Kidney (tissue), 13 donors: ENCODE measurements at regions not wholly inside any gene's neighbourhood (a gene's known extent, or its start where the extent isn't known, plus 50 kb on each side); places are given as distances from the start of the nearest gene placed in this dataset.

Source experiments
- DNase-seq, 5 donors: peaks; one replicate each; pipeline ENCODE4 v3.0.0-alpha.2; 2013 to 2020
- FAIRE-seq: peaks from 2 replicates; lab custom pipeline; 2012; peaks lifted over from hg19 to GRCh38; lab: Jason Lieb, UNC
- H3K27ac ChIP-seq, 2 donors: one replicate each; pipeline ENCODE4 v1.7.0; 2013; ENCODE audit warnings: low read depth in 2 of 2, low read length in 2 of 2, inconsistent platforms in 1 of 2
- H3K27me3 ChIP-seq: one replicate; pipeline ENCODE4 v1.7.1; 2013; ENCODE audit warnings: low read length, inconsistent platforms; ENCODE audit not compliant: control insufficient read depth, insufficient read depth
- H3K36me3 ChIP-seq, 3 donors: one replicate each; pipeline versions ENCODE4 v1.7.0 to v1.7.1; 2013; ENCODE audit warnings: low read length in 3 of 3, control low read depth in 1 of 3, inconsistent platforms in 1 of 3; ENCODE audit not compliant: insufficient read depth in 3 of 3, control insufficient read depth in 2 of 3
- H3K4me1 ChIP-seq, 3 donors: one replicate each; pipeline versions ENCODE4 v1.7.0 to v1.7.1; 2013; ENCODE audit warnings: low read length in 3 of 3, inconsistent platforms in 1 of 3, low read depth in 1 of 3; ENCODE audit not compliant: control insufficient read depth in 2 of 3, insufficient read depth in 2 of 3
- H3K4me3 ChIP-seq, 3 donors: one replicate each; pipeline versions ENCODE4 v1.7.0 to v1.8.1; 2013; ENCODE audit warnings: low read length in 3 of 3, control low read depth in 1 of 3, inconsistent platforms in 1 of 3
- H3K9ac ChIP-seq, 3 donors: one replicate each; pipeline versions ENCODE4 v1.7.0 to v1.7.1; 2013; ENCODE audit warnings: low read length in 3 of 3, control low read depth in 1 of 3, inconsistent platforms in 1 of 3
- H3K9me3 ChIP-seq, 3 donors: one replicate each; pipeline versions ENCODE4 v1.7.0 to v1.7.1; 2013; ENCODE audit warnings: low read length in 3 of 3, control low read depth in 1 of 3, inconsistent platforms in 1 of 3; ENCODE audit not compliant: control insufficient read depth in 2 of 3, insufficient read depth in 1 of 3
- CTCF ChIP-seq: IDR thresholded peaks from 3 replicates; pipeline ENCODE4 v1.5.1; 2012; ENCODE audit warnings: mild to moderate bottlenecking, moderate library complexity, borderline replicate concordance; ENCODE audit not compliant: insufficient read depth; ENCODE audit errors: extremely low read depth
- intact Hi-C: fragments of 100-400 bp; cut with DNase I; formaldehyde crosslinking; loops from one replicate; pipeline ENCODE4 v1.11.1; 2022
- donor health status: control.
- donor health status: control.
- donor health status: control.
- donor health status: control.
- donor health status: control.
- donor health status: DM: yes; HTN: yes; CAD: no.
- donor health status: Normal renal cell carcinoma (clear cell type).

- no peak for DNase-seq
- no peak overlapping the region for H3K9ac ChIP-seq
- intact Hi-C loops = no loop called here
- no peak for FAIRE-seq
- no peak for TF ChIP-seq CTCF
- H3K27me3 ChIP-seq = no peaks in the 10 kb centered on the region
- no peak overlapping the region for H3K4me3 ChIP-seq
- no peaks in the 10 kb centered on the region for H3K9me3 ChIP-seq
- H3K4me1 ChIP-seq = no peaks in the 10 kb centered on the region
- no peaks in the 10 kb centered on the region for H3K36me3 ChIP-seq
- no peak overlapping the region for H3K27ac ChIP-seq
Observed at GRCh38 chr2:164285576-164285975, 335.7 kb downstream of the GRB14 start.

GRCh38 chr2:164281896-164282295 lies 339.4 kb downstream of the GRB14 start:
- Histone ChIP-seq H3K27me3 (no peaks in the 10 kb centered on the region), H3K9ac (no peak overlapping the region)
- FAIRE-seq = no peak

GRCh38 chr2:164275659-164276058 lies 345.6 kb downstream of the GRB14 start:
- no peaks in the 10 kb centered on the region for H3K4me1 ChIP-seq
- no peak for TF ChIP-seq CTCF
- no peak overlapping the region for H3K4me3 ChIP-seq
- H3K36me3 ChIP-seq = no peaks in the 10 kb centered on the region
- intact Hi-C loops = no loop called here
- peaks cover 0 to 2% (median 0%) of the 10 kb centered on the region in 3 donors for H3K9me3 ChIP-seq
- FAIRE-seq (no peak), DNase-seq (no peak)
- H3K9ac ChIP-seq = no peak overlapping the region
- no peak overlapping the region for H3K27ac ChIP-seq
- H3K27me3 ChIP-seq = no peaks in the 10 kb centered on the region

More at GRCh38 chr2:164281896-164282295, 339.4 kb downstream of the GRB14 start:
- DNase-seq = no peak
- Histone ChIP-seq H3K36me3 (no peaks in the 10 kb centered on the region), H3K4me3 (no peak overlapping the region), H3K4me1 (no peaks in the 10 kb centered on the region), H3K9me3 (no peaks in the 10 kb centered on the region), H3K27ac (no peak overlapping the region)
- intact Hi-C loops = no loop called here
- TF ChIP-seq CTCF = no peak

GRCh38 chr2:164260506-164260905 lies 360.8 kb downstream of the GRB14 start:
- H3K27ac ChIP-seq = no peak overlapping the region
- FAIRE-seq = no peak

More at GRCh38 chr2:164260506-164260905, 360.8 kb downstream of the GRB14 start:
- Histone ChIP-seq H3K9ac (no peak overlapping the region), H3K36me3 (no peaks in the 10 kb centered on the region), H3K9me3 (no peaks in the 10 kb centered on the region), H3K27me3 (no peaks in the 10 kb centered on the region), H3K4me3 (no peak overlapping the region), H3K4me1 (no peaks in the 10 kb centered on the region)
- intact Hi-C loops = no loop called here
- DNase-seq = no peak
- no peak for TF ChIP-seq CTCF
